KG1 (cell line): ENCODE measurements at regions not wholly inside any gene's neighbourhood (a gene's known extent, or its start where the extent isn't known, plus 50 kb on each side); places are given as distances from the start of the nearest gene placed in this dataset.

Source experiments
- DNase-seq: peaks from one replicate; lab custom pipeline; 2025; lab: John Stamatoyannopoulos, UW

DNA sequence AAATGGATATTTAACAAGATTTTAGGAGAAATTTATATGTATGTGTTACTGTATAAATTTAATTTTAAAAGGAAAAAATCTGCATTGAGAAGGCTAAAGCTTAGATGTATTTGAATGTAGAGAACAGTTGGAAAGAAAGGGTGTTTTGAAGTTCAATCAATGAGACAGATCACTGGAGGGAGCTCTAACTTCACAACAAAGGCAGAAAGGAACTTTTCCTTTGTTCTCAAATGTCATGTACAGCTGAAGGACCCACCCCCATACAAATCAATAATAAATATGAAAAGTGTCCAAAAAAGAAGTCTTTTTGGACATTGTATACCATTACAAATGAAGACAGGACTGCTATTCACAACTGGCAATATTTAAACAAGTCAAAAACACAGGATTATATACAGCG lies 403.4 kb downstream of the DNAJB9 start:
- no peak for DNase-seq

DNA sequence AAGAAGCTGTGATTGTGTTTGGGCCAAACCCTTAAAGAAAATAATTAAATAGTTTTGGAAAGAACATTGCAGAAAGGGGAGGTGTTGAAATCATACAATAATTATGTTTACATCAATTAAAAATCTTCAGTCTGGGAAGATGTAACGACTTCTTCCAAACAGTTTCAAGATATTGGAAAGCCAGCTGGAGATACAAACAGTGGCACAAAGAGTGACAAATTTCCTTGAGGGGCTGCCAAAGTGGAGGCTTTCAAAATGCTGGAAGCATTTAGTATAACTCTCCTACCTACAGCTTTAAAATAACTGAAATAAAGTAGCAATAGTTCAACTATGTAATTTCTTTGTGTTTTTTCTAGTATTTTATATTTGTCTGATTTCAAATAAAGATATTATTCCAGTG lies 405.0 kb downstream of the DNAJB9 start:
- no peak for DNase-seq

DNA sequence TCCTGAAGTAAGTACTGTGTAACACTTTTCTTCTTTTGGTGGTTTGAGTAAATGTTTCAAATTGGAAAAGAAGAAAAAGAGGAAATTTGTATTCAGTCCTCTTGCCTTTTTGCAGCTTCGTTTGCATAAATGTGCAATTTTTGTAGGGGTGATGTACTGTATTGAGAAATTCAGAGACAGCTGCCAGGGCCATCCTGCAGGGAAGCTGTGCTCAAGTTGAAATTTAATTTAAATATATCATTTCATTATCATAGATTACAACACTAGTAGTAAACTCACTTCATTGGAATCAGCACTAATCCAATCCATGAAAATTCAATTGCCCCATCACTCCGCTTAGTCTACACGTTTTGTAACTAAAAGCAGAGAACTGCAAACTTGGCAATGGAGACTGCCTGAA lies 415.4 kb downstream of the DNAJB9 start:
- no peak for DNase-seq

DNA sequence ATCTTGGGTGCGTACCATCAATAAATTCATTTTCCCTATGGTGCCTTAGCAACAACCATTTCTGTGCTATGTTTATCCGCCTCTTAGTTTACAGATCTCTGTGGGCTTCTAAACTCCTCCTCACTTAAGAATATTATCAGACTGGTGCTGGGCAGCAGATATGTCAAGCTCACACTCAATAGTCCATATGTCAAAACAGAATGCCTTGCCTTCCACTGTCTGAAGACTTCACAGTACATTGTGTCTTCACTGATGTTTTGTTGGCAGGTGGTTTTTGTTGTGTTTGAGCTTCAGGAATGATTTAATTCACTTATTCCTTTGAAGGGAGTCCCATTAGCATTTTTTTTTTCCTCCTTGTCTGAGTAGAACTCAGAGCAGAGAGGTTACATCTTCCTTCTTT lies 419.6 kb downstream of the DNAJB9 start:
- no peak for DNase-seq

DNA sequence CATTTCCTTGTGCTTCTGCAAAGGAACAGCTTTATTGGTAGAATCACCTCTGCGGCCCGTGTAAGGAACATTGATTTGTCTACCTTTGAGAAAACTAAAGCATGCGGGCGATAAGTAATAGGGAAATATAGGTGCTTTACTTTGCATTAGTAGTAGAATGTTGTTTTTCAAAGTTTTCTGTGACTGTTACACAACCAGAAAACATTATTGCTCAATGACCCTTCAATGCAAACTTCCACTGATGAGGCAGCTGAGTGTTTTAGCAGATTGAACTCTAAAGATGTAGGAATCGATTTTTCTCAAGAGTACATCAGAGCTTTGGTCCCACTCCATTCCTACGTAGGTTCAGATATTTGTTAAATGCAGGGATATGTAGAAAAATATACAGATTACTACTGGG lies 427.8 kb downstream of the DNAJB9 start:
- no peak for DNase-seq

DNA sequence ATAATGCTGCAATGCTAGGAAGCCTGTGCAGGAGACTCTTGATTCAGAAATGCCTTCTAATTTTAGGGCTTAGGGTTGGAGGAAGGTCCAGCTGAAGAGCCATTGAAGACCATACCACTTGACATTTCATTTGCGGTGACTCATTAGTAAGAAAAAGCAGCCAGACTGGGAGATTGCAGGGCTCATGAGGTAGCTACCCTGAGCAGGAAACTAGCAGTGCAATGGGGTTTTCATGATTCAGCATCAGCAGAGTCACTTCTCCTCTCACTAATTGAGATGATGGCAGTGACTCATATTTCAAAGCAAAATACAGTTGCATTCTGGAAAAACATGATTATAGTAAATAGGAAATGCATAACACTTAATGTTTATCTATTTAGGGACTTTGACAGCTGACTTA lies 434.1 kb downstream of the DNAJB9 start:
- no peak for DNase-seq

DNA sequence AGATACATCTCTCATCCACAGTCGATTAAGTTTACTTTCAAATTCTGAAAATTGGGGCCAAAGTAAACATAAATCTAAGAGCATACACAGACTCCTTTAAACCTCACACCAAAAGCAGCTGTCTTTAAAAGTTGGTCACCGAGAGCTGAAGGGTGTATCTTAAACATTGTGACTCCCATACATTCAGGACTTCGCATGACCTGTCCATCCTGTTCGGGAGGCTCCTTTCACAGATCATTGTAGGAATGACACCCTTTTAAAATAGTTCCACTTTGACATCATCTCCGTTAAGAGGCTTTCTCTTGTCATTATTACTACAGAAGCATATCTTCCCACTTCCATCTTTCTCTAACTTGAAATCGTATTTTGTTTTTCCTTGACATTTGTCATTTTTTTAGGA lies 440.0 kb downstream of the DNAJB9 start:
- no peak for DNase-seq

DNA sequence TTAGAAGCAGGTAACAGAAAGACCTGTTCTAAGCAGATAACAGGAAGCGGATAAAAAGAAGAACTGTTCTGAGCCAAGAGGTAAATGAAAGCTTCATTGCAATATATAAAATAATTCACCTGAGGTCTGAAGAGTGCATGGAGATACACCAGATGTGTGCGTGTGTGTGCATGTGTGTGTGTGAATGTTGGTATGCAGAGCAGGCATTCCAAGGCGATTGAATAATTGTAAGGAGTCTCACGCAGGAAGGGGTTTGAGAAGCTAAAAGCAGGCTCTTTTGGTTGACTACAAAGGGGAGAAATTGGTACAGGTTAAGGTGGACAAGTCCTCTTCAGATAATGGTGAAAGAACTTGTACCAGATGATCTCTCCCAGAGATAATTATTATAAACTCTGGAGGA lies 450.6 kb downstream of the DNAJB9 start:
- DNase-seq, result no peak

DNA sequence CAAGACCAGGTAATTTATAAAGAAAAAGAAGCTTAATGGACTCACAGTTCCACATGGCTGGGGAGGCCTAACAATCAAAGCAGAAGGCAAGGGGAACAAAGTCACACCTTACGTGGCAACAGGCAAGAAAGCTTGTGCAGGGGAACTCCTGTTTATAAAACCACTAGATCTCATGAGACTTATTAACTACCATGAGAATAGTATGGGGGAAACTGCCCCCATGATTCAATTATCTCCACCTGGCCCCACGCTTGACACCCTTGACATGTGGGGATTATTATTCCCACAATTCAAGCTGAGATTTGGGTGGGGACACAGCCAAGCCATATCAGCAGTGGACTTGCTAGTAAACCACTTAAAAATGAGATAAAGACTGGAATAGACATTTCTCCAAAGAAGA lies 451.7 kb downstream of the DNAJB9 start:
- no peak for DNase-seq

DNA sequence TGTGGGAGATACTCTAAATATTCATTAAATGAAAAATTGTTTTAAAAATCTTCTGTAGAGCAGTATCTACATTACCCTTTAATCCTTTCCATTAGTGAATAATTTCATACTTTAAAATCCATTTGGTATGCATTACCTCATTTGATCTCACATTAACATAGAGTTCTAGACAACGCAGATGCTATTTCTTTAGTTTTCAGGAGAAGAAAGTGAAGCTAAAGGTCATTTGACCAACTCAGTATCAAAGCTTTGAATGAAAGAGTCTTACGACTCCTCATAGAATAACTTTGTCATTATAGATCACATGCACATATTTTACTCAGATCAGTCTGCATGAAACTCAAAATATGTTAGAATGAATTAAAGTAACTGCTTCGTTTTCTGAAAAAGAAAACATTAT lies 460.2 kb downstream of the DNAJB9 start:
- no peak for DNase-seq

DNA sequence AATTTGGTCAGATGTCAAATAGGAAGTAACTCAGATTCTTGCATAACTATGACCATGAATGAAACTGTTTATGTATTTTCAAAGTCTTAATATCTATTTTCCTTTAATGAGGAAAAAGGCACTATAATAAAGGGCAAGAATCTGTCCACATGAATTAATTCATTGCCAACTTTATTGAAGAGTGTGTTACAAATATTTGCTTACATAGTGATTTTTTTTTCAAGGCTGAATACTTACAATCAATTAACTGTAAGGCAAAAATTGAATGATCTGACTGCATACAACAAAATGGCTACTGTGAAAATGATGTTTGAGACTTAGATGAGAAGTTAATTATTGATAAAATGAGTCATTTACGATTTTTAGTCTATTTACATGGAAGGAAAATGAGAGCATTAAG lies 475.0 kb downstream of the DNAJB9 start:
- no peak for DNase-seq

DNA sequence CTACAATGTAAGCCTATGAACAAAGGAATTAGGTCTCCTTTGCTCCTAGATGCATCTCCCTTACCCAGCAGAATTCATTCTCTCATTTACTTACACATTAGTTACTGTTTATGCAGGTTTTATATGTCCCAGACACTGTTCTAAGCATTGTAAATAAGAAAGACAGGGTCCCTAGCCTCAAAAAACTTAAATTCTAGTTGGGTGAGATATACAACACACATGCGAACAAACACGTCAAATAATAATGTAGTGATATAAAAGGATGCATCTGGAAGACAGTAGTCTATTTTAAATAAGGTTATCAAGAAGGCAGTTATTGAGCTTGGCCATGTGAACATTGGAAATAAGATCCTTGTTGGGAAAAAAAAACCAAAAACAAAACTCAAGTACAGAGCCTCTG lies 479.7 kb downstream of the DNAJB9 start:
- no peak for DNase-seq

DNA sequence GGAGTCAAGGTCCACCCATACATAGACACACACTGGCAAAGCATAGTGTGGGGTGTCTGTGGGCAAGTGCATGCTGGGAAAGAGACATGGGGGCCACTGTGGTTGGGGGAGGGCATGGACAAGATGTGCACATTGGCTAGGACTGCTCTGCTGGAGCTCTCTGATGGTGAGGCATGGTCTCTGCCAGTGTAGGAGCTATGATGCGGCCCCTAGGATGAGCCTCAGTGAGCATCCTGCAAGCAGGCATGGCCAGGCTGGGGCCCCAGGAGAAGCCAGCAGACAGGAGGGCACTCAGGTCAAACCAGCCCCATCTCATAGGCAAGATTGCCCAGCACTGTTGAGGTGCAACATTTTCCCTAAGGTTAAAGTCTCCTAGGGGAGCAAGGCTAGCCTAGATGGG lies 489.4 kb downstream of the DNAJB9 start:
- DNase-seq, result no peak

DNA sequence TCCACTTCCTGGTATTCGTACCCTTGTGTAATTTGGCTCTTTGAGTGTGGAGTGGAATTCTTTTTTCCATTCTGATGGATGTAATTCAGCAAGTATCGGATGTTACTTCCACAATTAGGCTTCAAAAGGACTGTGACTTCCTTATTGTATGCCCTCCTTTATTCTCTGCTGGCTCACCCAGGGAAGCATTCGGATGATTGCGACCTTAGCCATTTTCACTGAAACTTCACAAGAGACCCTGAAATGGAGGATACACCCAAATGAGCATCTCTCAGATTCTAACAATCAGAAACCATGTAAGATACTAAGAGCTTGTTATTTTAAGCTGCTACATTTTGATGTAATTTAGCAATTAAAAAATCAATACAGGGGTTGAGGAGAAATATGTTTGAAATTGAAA lies 493.1 kb downstream of the DNAJB9 start:
- no peak for DNase-seq

DNA sequence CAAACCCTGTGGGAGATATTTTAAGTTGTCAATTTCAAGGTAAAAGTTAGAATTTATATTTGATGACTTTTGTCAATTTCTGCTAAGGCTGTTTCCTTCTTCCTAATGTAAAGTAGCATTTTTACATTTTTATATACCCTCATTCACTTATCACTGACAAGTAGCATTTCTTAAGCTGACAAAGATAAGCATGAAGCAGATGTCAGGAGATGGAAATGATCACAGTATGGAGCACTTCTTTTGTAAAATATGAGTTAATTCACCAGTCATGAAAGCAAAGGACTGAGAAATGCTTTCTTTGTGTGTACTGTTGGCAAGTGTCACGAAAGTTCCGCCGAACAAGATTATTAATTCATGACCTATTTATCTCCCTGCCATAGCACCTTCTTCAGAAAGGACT lies 503.9 kb downstream of the DNAJB9 start:
- no peak for DNase-seq

DNA sequence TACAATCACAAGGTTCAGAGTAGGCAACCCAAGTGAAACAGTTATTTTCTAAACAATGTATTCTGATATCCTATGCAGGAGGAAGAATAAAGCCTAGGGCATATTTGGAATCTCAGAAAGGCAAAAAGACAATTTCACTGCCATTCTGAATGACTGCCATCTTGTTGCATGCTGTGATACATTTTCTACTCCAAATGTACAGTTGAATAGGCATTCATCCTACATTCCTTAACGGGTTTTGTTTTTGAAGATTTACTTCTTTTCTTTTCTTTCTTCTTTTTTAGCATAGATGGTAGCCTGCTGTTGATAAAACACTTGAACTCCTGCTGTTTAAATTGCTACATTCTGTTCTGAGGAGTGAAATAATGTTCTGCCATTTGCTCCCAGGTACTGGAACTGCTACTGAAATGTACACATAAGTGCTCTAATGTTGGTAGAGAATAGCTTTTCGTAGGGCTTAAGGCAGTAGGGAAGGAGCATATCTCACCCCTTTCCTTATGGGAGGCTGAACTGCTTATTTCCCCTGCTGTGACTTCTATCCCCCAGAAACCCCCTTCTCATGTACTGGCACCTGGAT lies 506.8 kb downstream of the DNAJB9 start:
- no peak for DNase-seq

DNA sequence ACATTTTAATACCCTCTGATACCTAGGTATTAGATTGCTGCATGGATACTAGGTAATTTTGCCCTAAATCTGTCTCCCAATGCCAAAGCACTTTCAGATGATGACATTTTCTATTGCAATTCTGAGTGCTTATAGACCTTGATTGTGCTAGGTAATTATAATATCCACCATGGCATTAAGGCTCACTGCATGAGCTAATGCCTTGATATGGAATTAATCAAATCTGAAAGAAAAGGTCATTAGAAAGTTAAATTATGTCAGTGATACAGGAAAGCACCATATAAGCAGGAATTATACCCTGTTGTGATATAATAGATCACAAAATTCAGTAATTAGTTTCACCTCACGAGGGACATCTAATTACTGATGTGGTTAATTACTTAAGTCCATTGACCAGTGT lies 521.4 kb downstream of the DNAJB9 start:
- DNase-seq, result no peak

DNA sequence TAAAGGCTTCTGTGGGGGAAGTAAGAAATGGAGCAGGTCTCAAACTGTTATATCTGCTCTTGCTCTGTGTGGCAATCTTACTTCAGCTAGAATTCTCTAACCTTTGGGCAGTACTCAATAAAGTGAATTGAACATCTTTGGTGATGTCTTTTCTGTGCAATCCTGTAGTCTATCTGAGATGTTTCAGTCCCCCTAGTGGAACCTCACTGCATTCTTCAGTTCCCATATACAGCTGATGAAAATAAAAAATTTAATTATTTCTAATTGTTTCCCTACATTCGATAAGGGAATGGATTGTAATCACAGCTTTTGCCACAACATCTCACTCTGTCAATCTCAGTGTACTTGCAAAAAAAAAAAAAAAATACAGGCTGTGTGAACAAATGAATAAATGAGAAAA lies 522.6 kb downstream of the DNAJB9 start:
- no peak for DNase-seq

DNA sequence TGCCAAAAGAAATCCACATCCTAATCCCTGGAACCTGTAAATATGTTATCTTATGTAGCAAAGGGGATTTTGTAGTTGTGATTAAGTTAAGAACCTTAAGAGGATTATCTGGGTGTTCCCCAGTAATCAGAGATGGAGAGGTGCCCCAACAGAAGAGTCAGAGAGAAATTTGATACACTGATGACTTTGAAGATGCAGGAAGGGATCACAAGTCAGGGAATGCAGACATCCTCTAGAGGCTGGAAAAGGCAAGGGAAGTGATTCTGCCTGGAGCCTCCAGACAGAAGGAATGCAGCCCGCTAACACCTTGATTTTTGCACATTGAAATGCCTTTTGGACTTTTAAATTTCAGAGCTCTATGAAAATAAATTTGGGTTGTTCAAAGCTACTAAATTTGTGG lies 531.7 kb downstream of the DNAJB9 start:
- DNase-seq, result no peak

DNA sequence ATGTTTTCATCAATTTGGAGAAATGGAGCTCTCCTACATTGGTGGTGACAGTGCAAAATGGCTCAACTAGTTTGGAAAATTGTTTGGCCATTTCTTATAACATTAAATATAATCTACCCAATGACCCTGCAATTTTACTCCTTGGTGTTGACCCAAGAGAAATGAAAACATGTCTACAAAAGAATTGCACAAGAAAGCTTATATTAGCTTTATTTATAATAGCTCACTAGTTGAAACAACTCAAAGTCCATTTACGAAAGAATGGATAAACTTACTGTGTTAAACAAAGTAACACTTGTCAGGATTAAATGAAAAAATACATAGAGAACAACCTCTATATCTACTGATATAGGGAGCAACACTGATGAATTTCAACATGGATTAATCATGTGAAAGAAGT lies 539.9 kb downstream of the DNAJB9 start:
- DNase-seq, result no peak

DNA sequence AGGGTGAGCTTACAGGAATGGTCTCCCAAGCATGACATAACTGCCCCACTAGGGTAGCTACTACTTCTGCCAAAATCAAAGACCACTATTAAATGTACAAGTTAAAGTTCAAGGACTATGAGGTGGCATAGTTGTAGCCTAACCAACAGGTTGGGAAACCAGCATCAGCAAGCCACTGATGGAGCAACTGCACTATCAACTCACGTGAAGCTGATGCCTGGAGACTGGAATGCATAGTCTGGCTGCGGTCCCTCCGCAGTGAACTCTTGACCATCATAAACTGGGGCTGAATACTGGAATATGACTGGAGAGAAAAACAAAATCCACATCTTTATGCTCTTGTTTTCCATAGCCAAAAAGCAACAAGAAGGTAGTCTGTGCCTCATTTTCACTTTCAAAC lies 541.4 kb downstream of the DNAJB9 start:
- DNase-seq, result no peak

DNA sequence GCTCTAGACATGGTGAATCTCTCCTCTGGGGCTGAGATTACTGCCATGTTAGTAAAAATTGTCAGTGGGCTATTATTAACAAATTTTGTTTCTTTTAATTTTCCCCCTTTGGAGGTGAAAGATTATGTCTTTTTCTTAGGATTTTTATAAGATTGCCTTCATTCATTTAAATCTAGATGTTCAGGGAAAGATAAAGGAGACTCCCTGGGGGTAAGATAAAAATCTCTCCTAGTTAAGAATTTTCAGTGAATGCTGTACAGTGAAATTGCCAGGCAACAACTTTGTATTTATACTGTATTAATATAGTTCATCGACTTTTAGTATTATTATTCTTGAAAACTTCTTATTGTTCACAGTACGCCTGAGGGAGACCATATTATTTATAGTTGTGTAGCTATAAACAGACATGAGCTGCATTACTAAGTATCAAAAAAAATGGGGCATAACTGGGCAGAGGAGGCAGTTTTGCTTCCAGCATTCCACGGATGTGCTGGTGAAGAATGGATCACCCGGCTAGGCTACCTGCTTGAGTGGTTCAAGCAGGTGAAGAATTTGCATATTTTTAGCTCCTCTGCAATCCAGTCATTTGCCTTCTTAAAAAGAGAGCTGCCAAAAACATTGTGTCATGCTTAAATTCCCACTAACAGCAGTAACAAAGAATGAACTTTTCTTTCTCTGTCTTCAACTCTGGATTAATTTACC lies 552.1 kb downstream of the DNAJB9 start:
- DNase-seq, result no peak

DNA sequence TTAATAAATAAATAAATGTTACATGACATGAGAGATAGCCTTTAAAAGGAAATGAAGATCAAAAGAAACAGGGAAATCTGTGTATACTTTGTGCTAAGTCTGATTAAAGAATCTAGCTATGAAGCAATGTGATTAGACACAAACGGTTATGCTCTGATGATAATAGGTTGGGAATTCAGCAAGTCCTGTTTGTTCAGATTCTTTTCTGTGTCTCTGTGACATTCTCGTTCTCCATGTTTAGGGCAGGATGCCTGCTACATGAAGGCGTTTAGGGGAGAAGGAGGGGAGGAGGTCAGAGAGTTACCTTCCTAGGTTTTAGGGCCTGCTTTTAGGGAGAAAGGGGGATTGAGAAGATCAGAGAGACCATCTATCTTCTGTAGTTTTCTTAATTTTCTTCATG lies 555.3 kb downstream of the DNAJB9 start:
- DNase-seq, result no peak

DNA sequence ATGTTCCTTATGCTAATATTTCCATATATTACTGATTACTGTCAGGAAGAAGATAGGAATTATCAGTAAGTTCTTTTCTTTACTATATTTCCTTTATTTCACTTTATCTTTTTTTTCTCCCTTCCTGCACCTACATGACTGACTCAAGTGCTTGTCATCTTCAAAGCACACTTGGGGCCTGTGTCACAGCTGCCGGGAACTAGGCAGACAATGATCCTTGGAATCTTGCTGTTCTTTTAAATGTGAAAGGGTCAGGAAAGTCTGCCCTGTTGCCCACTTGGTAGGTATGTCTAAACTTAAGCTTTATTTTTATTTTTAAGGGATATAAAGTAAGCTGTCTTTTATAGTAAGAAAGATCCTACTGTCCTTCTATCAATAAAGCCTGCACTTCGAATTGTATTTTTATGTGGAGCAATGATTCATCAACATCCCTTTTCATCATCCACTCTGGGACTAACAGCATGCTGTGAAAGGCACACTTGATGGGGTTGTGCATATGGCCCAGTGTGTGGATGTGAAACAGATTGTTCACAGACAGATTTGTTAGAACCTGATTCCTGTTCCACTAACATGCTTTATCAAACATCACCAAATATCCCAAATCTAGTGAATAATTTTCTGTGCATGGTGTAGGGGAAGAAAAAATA lies 556.9 kb downstream of the DNAJB9 start:
- DNase-seq, result no peak
